HEK293 (cell line): ENCODE measurements at regions not wholly inside any gene's neighbourhood (a gene's known extent, or its start where the extent isn't known, plus 50 kb on each side); places are given as distances from the start of the nearest gene placed in this dataset.

Source experiments
- CTCF ChIA-PET: fragments of 350-600 bp; formaldehyde crosslinking; extraction: SDS; loops from one replicate; lab custom pipeline; 2021; ENCODE audit warnings: antibody characterized with exemption; lab: Yijun Ruan, JAX
- POLR2A ChIA-PET: fragments of 300-600 bp; formaldehyde crosslinking; extraction: SDS; loops from one replicate; lab custom pipeline; 2020; ENCODE audit warnings: antibody characterized with exemption, inconsistent platforms; lab: Yijun Ruan, JAX
- H3K27ac ChIP-seq: fragments of 200-500 bp; sonication (Bioruptor generic); 2 replicates; pipeline ENCODE4 v1.5.1; 2014; ENCODE audit warnings: low read depth, low read length, control low read depth, inconsistent platforms; ENCODE audit errors: extremely low read depth
- H3K36me3 ChIP-seq, 2 experiments: fragments of 200-500 bp in 1 of 2; sonication (Bioruptor generic) in 1 of 2; 1 replicate in 1 of 2; 2 replicates in 1 of 2; pipeline ENCODE4 v1.5.1; 2014 to 2017; ENCODE audit warnings: inconsistent platforms in 2 of 2, low read length in 2 of 2; ENCODE audit not compliant: control insufficient read depth in 2 of 2, insufficient read depth in 1 of 2
- H3K4me1 ChIP-seq: fragments of 200-500 bp; sonication (Bioruptor generic); 2 replicates; pipeline ENCODE4 v1.5.1; 2014; ENCODE audit warnings: mild to moderate bottlenecking, low read length, inconsistent platforms; ENCODE audit not compliant: control insufficient read depth, insufficient read depth
- H3K4me3 ChIP-seq: 2 replicates; pipeline ENCODE4 v1.5.1; 2011; ENCODE audit warnings: low read depth, mild to moderate bottlenecking, control low read depth, low read length, moderate library complexity
- H3K9me3 ChIP-seq: fragments of 200-500 bp; sonication (Bioruptor generic); 2 replicates; pipeline ENCODE4 v1.5.1; 2014; ENCODE audit warnings: low read depth, low read length, inconsistent platforms; ENCODE audit not compliant: control insufficient read depth, insufficient read depth
- HOXC10 ChIP-seq: sonication (generic); formaldehyde crosslinking; IDR thresholded peaks from 2 replicates; pipeline ENCODE4 v1.8.1; 2023; ENCODE audit warnings: mild to moderate bottlenecking, missing genetic modification reagents
- KLF16 ChIP-seq: fragments of 450-650 bp; formaldehyde crosslinking; IDR thresholded peaks from 2 replicates; pipeline ENCODE4 v1.5.1; 2017; ENCODE audit warnings: missing biosample characterization, missing genetic modification characterization
- KLF9 ChIP-seq: fragments of 450-650 bp; formaldehyde crosslinking; IDR thresholded peaks from 2 replicates; pipeline ENCODE4 v1.5.1; 2016; ENCODE audit warnings: missing biosample characterization, missing genetic modification characterization, low read depth
- OVOL3 ChIP-seq: fragments of 450-650 bp; formaldehyde crosslinking; IDR thresholded peaks from 2 replicates; pipeline ENCODE4 v1.5.1; 2016; ENCODE audit warnings: missing biosample characterization, missing genetic modification characterization
- REPIN1 ChIP-seq: fragments of 450-650 bp; formaldehyde crosslinking; IDR thresholded peaks from 2 replicates; pipeline ENCODE4 v1.5.1; 2017; ENCODE audit warnings: missing biosample characterization, missing genetic modification characterization, low read depth
- SCRT1 ChIP-seq: fragments of 450-650 bp; formaldehyde crosslinking; IDR thresholded peaks from 2 replicates; pipeline ENCODE4 v1.5.1; 2016; ENCODE audit warnings: missing biosample characterization, missing genetic modification characterization, borderline replicate concordance
- TRIM28 ChIP-seq: IDR thresholded peaks from 2 replicates; pipeline ENCODE4 v1.6.1; 2011; ENCODE audit warnings: low read length, control low read depth, borderline replicate concordance
- YY2 ChIP-seq: fragments of 450-650 bp; formaldehyde crosslinking; IDR thresholded peaks from 2 replicates; pipeline ENCODE4 v1.5.1; 2016; ENCODE audit warnings: missing biosample characterization, missing genetic modification characterization
- ZBTB20 ChIP-seq: fragments of 450-650 bp; formaldehyde crosslinking; IDR thresholded peaks from 2 replicates; pipeline ENCODE4 v1.5.1; 2016; ENCODE audit warnings: missing biosample characterization, missing genetic modification characterization
- ZBTB48 ChIP-seq: fragments of 450-650 bp; formaldehyde crosslinking; IDR thresholded peaks from 2 replicates; pipeline ENCODE4 v1.5.1; 2016; ENCODE audit warnings: missing biosample characterization, missing genetic modification characterization
- ZNF10 ChIP-seq: fragments of 450-650 bp; formaldehyde crosslinking; IDR thresholded peaks from 2 replicates; pipeline ENCODE4 v1.5.1; 2017; ENCODE audit warnings: missing biosample characterization, missing genetic modification characterization
- ZNF146 ChIP-seq: fragments of 450-650 bp; formaldehyde crosslinking; IDR thresholded peaks from 2 replicates; pipeline ENCODE4 v1.5.1; 2016; ENCODE audit warnings: missing biosample characterization, missing genetic modification characterization
- ZNF169 ChIP-seq: fragments of 450-650 bp; formaldehyde crosslinking; IDR thresholded peaks from 2 replicates; pipeline ENCODE4 v1.5.1; 2016; ENCODE audit warnings: missing biosample characterization, missing genetic modification characterization
- ZNF174 ChIP-seq: fragments of 450-650 bp; formaldehyde crosslinking; IDR thresholded peaks from 2 replicates; pipeline ENCODE4 v1.5.0; 2017; ENCODE audit warnings: missing biosample characterization, mild to moderate bottlenecking, missing genetic modification characterization
- ZNF184 ChIP-seq: fragments of 450-650 bp; IDR thresholded peaks from 2 replicates; pipeline ENCODE4 v1.5.1; 2018; ENCODE audit warnings: missing biosample characterization, mild to moderate bottlenecking, missing genetic modification characterization
- ZNF202 ChIP-seq: fragments of 450-650 bp; formaldehyde crosslinking; IDR thresholded peaks from 2 replicates; pipeline ENCODE4 v1.5.1; 2016; ENCODE audit warnings: missing biosample characterization, missing genetic modification characterization, borderline replicate concordance
- ZNF214 ChIP-seq: fragments of 450-650 bp; formaldehyde crosslinking; IDR thresholded peaks from 2 replicates; pipeline ENCODE4 v1.5.1; 2017; ENCODE audit warnings: missing biosample characterization, mild to moderate bottlenecking, missing genetic modification characterization, borderline replicate concordance
- ZNF274 ChIP-seq, 2 experiments: fragments of 200-500 bp in 1 of 2; fragments of 450-650 bp in 1 of 2; sonication (Bioruptor generic) in 1 of 2; formaldehyde crosslinking in 1 of 2; IDR thresholded peaks; 2 replicates each; pipeline versions ENCODE4 v1.5.1 to v1.6.1; 2014 to 2016; ENCODE audit warnings: borderline replicate concordance in 1 of 2, inconsistent platforms in 1 of 2, low read length in 1 of 2, missing biosample characterization in 1 of 2, missing genetic modification characterization in 1 of 2
- ZNF324 ChIP-seq: fragments of 450-650 bp; formaldehyde crosslinking; IDR thresholded peaks from 2 replicates; pipeline ENCODE4 v1.5.1; 2016; ENCODE audit warnings: missing biosample characterization, missing genetic modification characterization
- ZNF366 ChIP-seq: fragments of 450-650 bp; formaldehyde crosslinking; conservative IDR thresholded peaks from 2 replicates; pipeline ENCODE4 v1.5.1; 2016; ENCODE audit warnings: missing biosample characterization, missing genetic modification characterization
- ZNF426 ChIP-seq: fragments of 450-650 bp; formaldehyde crosslinking; IDR thresholded peaks from 2 replicates; pipeline ENCODE4 v1.5.1; 2017; ENCODE audit warnings: missing biosample characterization, missing genetic modification characterization, mild to moderate bottlenecking, inconsistent platforms, moderate library complexity
- ZNF521 ChIP-seq: fragments of 450-650 bp; formaldehyde crosslinking; IDR thresholded peaks from 2 replicates; pipeline ENCODE4 v1.5.1; 2017; ENCODE audit warnings: missing biosample characterization, mild to moderate bottlenecking, missing genetic modification characterization
- ZNF560 ChIP-seq: fragments of 450-650 bp; formaldehyde crosslinking; IDR thresholded peaks from 2 replicates; pipeline ENCODE4 v1.5.1; 2017; ENCODE audit warnings: missing biosample characterization, missing genetic modification characterization, borderline replicate concordance
- ZNF621 ChIP-seq: fragments of 450-650 bp; formaldehyde crosslinking; IDR thresholded peaks from 2 replicates; pipeline ENCODE4 v1.5.1; 2017; ENCODE audit warnings: missing biosample characterization, missing genetic modification characterization
- ZNF654 ChIP-seq: fragments of 450-650 bp; formaldehyde crosslinking; IDR thresholded peaks from 2 replicates; pipeline ENCODE4 v1.5.1; 2016; ENCODE audit warnings: low read depth, missing biosample characterization, missing genetic modification characterization
- TF ChIP-seq, protein P1 (sequence below): sonication (generic); formaldehyde crosslinking; IDR thresholded peaks from 2 replicates; pipeline ENCODE4 v1.8.1; 2022; ENCODE audit warnings: mild to moderate bottlenecking, moderate library complexity, missing genetic modification reagents
- TF ChIP-seq, protein P2 (sequence below): fragments of 450-650 bp; formaldehyde crosslinking; IDR thresholded peaks from 2 replicates; pipeline ENCODE4 v1.5.1; 2016; ENCODE audit warnings: missing biosample characterization, missing genetic modification characterization
- TF ChIP-seq, protein P3 (sequence below): fragments of 450-650 bp; formaldehyde crosslinking; IDR thresholded peaks from 2 replicates; pipeline ENCODE4 v1.5.1; 2016; ENCODE audit warnings: missing biosample characterization, missing genetic modification characterization
- TF ChIP-seq, protein P4 (sequence below): fragments of 450-650 bp; formaldehyde crosslinking; IDR thresholded peaks from 2 replicates; pipeline ENCODE4 v1.5.1; 2016; ENCODE audit warnings: missing biosample characterization, missing genetic modification characterization
- TF ChIP-seq, protein P5 (sequence below): fragments of 450-650 bp; formaldehyde crosslinking; IDR thresholded peaks from 2 replicates; pipeline ENCODE4; 2016; ENCODE audit warnings: missing biosample characterization, missing genetic modification characterization

DNA sequence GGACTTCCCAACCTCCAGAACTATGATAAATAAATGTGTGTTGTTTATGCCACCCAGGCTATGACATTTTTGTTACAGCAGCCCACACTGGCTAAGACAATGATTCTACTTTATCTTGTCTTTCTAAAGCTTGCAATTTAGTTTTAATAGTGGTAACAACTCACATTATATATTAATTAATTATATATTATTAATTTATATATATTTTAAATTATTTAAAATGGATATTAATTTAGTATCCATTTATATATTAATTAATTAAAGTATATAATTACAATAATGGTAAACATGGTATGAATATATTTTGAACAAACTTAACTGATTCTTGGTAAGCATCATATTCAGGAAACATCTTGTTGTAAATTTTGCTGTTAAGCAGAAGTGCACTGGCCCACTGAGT is 863.9 kb downstream of the MCTP2 start:
- ChIA-PET POLR2A (no interaction called here), CTCF (no interaction called here)
- Histone ChIP-seq H3K4me1 (no peaks in the 10 kb centered on the region), H3K36me3 (no peaks in the 10 kb centered on the region), H3K27ac (no peak overlapping the region), H3K4me3 (no peak overlapping the region), H3K9me3 (no peaks in the 10 kb centered on the region; the same call in 1 of the 2 replicates)
- TF ChIP-seq ZNF174 (tag by site-specific recombination) (no peak), ZBTB20 (tag by site-specific recombination) (no peak), TRIM28 (no peak), ZNF324 (tag by site-specific recombination) (no peak), ZNF169 (no peak), ZNF274 (IDR thresholded peaks at IDR 0.05; ENCODE audit: low read length) (no peak), ZNF274 (tag by site-specific recombination; IDR thresholded peaks at IDR 0.05; ENCODE audit: borderline replicate concordance) (no peak), ZNF184 (tag by site-specific recombination) (no peak), SCRT1 (tag by site-specific recombination) (no peak), KLF9 (tag by site-specific recombination) (no peak), OVOL3 (tag by site-specific recombination) (no peak), ZNF426 (tag by site-specific recombination) (no peak), ZNF366 (tag by site-specific recombination) (no peak), ZNF146 (tag by site-specific recombination) (no peak), HOXC10 (CRISPR knock-in tag) (no peak)
- TF ChIP-seq, protein P1, sequence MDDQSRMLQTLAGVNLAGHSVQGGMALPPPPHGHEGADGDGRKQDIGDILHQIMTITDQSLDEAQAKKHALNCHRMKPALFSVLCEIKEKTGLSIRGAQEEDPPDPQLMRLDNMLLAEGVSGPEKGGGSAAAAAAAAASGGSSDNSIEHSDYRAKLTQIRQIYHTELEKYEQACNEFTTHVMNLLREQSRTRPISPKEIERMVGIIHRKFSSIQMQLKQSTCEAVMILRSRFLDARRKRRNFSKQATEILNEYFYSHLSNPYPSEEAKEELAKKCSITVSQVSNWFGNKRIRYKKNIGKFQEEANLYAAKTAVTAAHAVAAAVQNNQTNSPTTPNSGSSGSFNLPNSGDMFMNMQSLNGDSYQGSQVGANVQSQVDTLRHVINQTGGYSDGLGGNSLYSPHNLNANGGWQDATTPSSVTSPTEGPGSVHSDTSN (CRISPR knock-in tag): no peak
- TF ChIP-seq, protein P2, sequence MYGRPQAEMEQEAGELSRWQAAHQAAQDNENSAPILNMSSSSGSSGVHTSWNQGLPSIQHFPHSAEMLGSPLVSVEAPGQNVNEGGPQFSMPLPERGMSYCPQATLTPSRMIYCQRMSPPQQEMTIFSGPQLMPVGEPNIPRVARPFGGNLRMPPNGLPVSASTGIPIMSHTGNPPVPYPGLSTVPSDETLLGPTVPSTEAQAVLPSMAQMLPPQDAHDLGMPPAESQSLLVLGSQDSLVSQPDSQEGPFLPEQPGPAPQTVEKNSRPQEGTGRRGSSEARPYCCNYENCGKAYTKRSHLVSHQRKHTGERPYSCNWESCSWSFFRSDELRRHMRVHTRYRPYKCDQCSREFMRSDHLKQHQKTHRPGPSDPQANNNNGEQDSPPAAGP (tag by site-specific recombination): no peak
- TF ChIP-seq, protein P3, sequence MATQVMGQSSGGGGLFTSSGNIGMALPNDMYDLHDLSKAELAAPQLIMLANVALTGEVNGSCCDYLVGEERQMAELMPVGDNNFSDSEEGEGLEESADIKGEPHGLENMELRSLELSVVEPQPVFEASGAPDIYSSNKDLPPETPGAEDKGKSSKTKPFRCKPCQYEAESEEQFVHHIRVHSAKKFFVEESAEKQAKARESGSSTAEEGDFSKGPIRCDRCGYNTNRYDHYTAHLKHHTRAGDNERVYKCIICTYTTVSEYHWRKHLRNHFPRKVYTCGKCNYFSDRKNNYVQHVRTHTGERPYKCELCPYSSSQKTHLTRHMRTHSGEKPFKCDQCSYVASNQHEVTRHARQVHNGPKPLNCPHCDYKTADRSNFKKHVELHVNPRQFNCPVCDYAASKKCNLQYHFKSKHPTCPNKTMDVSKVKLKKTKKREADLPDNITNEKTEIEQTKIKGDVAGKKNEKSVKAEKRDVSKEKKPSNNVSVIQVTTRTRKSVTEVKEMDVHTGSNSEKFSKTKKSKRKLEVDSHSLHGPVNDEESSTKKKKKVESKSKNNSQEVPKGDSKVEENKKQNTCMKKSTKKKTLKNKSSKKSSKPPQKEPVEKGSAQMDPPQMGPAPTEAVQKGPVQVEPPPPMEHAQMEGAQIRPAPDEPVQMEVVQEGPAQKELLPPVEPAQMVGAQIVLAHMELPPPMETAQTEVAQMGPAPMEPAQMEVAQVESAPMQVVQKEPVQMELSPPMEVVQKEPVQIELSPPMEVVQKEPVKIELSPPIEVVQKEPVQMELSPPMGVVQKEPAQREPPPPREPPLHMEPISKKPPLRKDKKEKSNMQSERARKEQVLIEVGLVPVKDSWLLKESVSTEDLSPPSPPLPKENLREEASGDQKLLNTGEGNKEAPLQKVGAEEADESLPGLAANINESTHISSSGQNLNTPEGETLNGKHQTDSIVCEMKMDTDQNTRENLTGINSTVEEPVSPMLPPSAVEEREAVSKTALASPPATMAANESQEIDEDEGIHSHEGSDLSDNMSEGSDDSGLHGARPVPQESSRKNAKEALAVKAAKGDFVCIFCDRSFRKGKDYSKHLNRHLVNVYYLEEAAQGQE (tag by site-specific recombination): no peak

DNA sequence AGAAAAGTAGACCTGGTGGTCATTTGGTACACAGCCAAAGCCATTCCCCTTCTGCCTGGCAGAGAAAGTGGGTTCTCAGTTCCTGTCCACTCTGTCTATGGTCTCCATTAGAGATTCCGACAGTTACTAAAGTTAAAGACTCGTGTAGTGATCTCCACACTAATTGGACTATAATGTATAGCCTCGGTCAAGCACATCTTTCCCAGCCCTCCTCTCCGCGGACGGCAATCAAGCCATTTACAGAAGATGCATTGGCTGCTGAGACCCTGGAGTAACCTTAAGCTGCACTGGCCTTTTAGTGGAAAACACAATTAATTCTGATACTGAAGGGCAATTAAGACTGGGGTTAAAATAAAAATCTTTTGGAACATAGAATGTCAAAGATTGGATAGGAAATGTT is 865.3 kb downstream of the MCTP2 start:
- ChIA-PET CTCF (no interaction called here), POLR2A (no interaction called here)
- no peaks in the 10 kb centered on the region; the same call in 1 of the 2 replicates for H3K9me3 ChIP-seq
- no peak overlapping the region for H3K4me3 ChIP-seq
- H3K36me3 ChIP-seq: no peaks in the 10 kb centered on the region
- H3K4me1 ChIP-seq: no peaks in the 10 kb centered on the region
- no peak overlapping the region for H3K27ac ChIP-seq
- TF ChIP-seq, protein P4, sequence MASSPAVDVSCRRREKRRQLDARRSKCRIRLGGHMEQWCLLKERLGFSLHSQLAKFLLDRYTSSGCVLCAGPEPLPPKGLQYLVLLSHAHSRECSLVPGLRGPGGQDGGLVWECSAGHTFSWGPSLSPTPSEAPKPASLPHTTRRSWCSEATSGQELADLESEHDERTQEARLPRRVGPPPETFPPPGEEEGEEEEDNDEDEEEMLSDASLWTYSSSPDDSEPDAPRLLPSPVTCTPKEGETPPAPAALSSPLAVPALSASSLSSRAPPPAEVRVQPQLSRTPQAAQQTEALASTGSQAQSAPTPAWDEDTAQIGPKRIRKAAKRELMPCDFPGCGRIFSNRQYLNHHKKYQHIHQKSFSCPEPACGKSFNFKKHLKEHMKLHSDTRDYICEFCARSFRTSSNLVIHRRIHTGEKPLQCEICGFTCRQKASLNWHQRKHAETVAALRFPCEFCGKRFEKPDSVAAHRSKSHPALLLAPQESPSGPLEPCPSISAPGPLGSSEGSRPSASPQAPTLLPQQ (tag by site-specific recombination): no peak
- TF ChIP-seq KLF16 (tag by site-specific recombination) (no peak), ZBTB48 (tag by site-specific recombination) (no peak), ZNF621 (tag by site-specific recombination) (no peak), YY2 (tag by site-specific recombination) (no peak), REPIN1 (no peak), ZNF10 (tag by site-specific recombination) (no peak), ZNF202 (no peak), ZNF214 (tag by site-specific recombination) (no peak), ZNF521 (tag by site-specific recombination) (no peak), ZNF654 (tag by site-specific recombination) (no peak), ZNF560 (tag by site-specific recombination) (no peak)
- TF ChIP-seq, protein P5, sequence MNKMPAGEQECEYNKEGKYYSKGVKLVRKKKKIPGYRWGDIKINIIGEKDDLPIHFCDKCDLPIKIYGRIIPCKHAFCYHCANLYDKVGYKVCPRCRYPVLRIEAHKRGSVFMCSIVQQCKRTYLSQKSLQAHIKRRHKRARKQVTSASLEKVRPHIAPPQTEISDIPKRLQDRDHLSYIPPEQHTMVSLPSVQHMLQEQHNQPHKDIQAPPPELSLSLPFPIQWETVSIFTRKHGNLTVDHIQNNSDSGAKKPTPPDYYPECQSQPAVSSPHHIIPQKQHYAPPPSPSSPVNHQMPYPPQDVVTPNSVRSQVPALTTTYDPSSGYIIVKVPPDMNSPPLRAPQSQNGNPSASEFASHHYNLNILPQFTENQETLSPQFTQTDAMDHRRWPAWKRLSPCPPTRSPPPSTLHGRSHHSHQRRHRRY: no peak
